ENCODE measurements at regions not wholly inside any gene's neighbourhood (a gene's known extent, or its start where the extent isn't known, plus 50 kb on each side); places are given as distances from the start of the nearest gene placed in this dataset.

- TF ChIP-seq, protein P1, sequence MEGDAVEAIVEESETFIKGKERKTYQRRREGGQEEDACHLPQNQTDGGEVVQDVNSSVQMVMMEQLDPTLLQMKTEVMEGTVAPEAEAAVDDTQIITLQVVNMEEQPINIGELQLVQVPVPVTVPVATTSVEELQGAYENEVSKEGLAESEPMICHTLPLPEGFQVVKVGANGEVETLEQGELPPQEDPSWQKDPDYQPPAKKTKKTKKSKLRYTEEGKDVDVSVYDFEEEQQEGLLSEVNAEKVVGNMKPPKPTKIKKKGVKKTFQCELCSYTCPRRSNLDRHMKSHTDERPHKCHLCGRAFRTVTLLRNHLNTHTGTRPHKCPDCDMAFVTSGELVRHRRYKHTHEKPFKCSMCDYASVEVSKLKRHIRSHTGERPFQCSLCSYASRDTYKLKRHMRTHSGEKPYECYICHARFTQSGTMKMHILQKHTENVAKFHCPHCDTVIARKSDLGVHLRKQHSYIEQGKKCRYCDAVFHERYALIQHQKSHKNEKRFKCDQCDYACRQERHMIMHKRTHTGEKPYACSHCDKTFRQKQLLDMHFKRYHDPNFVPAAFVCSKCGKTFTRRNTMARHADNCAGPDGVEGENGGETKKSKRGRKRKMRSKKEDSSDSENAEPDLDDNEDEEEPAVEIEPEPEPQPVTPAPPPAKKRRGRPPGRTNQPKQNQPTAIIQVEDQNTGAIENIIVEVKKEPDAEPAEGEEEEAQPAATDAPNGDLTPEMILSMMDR (conservative IDR thresholded peaks at IDR 0.05), result no peak
- TF ChIP-seq ZFX (IDR thresholded peaks at IDR 0.05), result no peak
These were observed 167.5 kb upstream of the TMTC4 start for GRCh38 chr13:100842136-100842535.
